K562 (cell line): ENCODE measurements at regions not wholly inside any gene's neighbourhood (a gene's known extent, or its start where the extent isn't known, plus 50 kb on each side); places are given as distances from the start of the nearest gene placed in this dataset.

Experiments used
- ATAC-seq: fragments of 200-7000 bp; cut with Tn5 transposase; 3 replicates; pipeline ENCODE4 v1.9.1; 2020; ENCODE audit warnings: moderate library complexity
- BruUV-seq: library from RNA; stranded (reverse); fragments of 400-500 nt; replicated peaks from 2 replicates; lab custom pipeline; 2021; lab: Mats Ljungman, UMichigan
- CTCF ChIA-PET: fragments of 300-600 bp; formaldehyde crosslinking; extraction: SDS; loops from one replicate; lab custom pipeline; 2021; ENCODE audit warnings: low intra/inter-chr PET ratio; lab: Yijun Ruan, JAX
- POLR2A ChIA-PET: fragments of 300-600, 350-650 bp; sonication (Branson Sonifier 250); formaldehyde crosslinking; extraction: SDS; loops from one replicate; lab custom pipeline; 2021; ENCODE audit warnings: antibody characterized with exemption, inconsistent platforms; lab: Yijun Ruan, JAX
- DNase-seq, 4 experiments: peaks; one replicate each; pipeline versions ENCODE4 v3.0.0 to v3.0.0-alpha.2; 2011 to 2018; ENCODE audit warnings: low spot score in 3 of 4, mixed read lengths in 3 of 4; ENCODE audit errors: extremely low read depth in 1 of 4
- FAIRE-seq: peaks from 2 replicates; lab custom pipeline; 2011; peaks lifted over from hg19 to GRCh38; lab: Jason Lieb, UNC
- H2AFZ ChIP-seq: 2 replicates; pipeline ENCODE4 v1.6.0; 2011; ENCODE audit warnings: low read depth, low read length, control low read depth, inconsistent platforms
- H3K27ac ChIP-seq: fragments of 200-600 bp; 3 replicates; pipeline ENCODE4 v1.8.0; 2011; ENCODE audit warnings: low read depth, mild to moderate bottlenecking, control low read depth, inconsistent platforms, low read length, moderate library complexity, mixed read lengths; ENCODE audit errors: extremely low read depth
- H3K27me3 ChIP-seq, 2 experiments: fragments of 300-600 bp in 1 of 2; 2 replicates in 1 of 2; 3 replicates in 1 of 2; pipeline versions ENCODE4 v1.6.0 to v1.8.0; 2011; ENCODE audit warnings: inconsistent platforms in 2 of 2, low read length in 2 of 2, mild to moderate bottlenecking in 1 of 2, mixed read lengths in 1 of 2, moderate library complexity in 1 of 2; ENCODE audit not compliant: control insufficient read depth in 2 of 2, insufficient read depth in 2 of 2
- H3K36me3 ChIP-seq: fragments of 300-600 bp; 3 replicates; pipeline ENCODE4 v1.8.0; 2011; ENCODE audit warnings: mild to moderate bottlenecking, low read length, inconsistent platforms; ENCODE audit not compliant: control insufficient read depth, insufficient read depth
- H3K4me1 ChIP-seq, 2 experiments: fragments of 200-600 bp in 1 of 2; replicated peaks in 1 of 2; 2 replicates in 1 of 2; 3 replicates in 1 of 2; pipeline versions ENCODE4 v1.5.1 to v1.8.0; 2011; ENCODE audit warnings: inconsistent platforms in 2 of 2, low read length in 2 of 2, mild to moderate bottlenecking in 1 of 2, mixed read lengths in 1 of 2, moderate library complexity in 1 of 2; ENCODE audit not compliant: control insufficient read depth in 2 of 2, insufficient read depth in 2 of 2
- H3K4me2 ChIP-seq: 2 replicates; pipeline ENCODE4 v1.6.1; 2011; ENCODE audit warnings: low read length, control low read depth, inconsistent platforms, mixed read lengths; ENCODE audit not compliant: insufficient read depth
- H3K4me3 ChIP-seq: fragments of 200-600 bp; sonication (generic), shearing (Covaris generic); 2 replicates; pipeline ENCODE4 v1.5.1; 2016; ENCODE audit warnings: control low read depth, inconsistent platforms
- H3K79me2 ChIP-seq: fragments of 200-600 bp; 3 replicates; pipeline ENCODE4 v1.8.0; 2011; ENCODE audit warnings: low read length, inconsistent platforms; ENCODE audit not compliant: control insufficient read depth, insufficient read depth
- H3K9ac ChIP-seq, 2 experiments: 2 replicates each; pipeline versions ENCODE4 v1.6.0 to v1.6.1; 2011; ENCODE audit warnings: low read depth in 2 of 2, low read length in 2 of 2, control low read depth in 1 of 2, inconsistent platforms in 1 of 2, mild to moderate bottlenecking in 1 of 2, mixed read lengths in 1 of 2; ENCODE audit not compliant: insufficient read depth in 1 of 2
- H3K9me1 ChIP-seq: one replicate; pipeline ENCODE4 v1.6.0; 2011; ENCODE audit warnings: inconsistent platforms, mild to moderate bottlenecking, low read length, moderate library complexity; ENCODE audit not compliant: control insufficient read depth, insufficient read depth
- H3K9me3 ChIP-seq: replicated peaks from 2 replicates; pipeline ENCODE4 v1.5.1; 2011; ENCODE audit warnings: low read depth, low read length, inconsistent platforms; ENCODE audit not compliant: control insufficient read depth, insufficient read depth
- H4K20me1 ChIP-seq: replicated peaks from 2 replicates; pipeline ENCODE4 v1.6.1; 2011; ENCODE audit warnings: low read length, inconsistent platforms, mixed read lengths; ENCODE audit not compliant: control insufficient read depth, insufficient read depth
- CHD7 ChIP-seq: fragments of 200-600 bp; sonication (generic); IDR thresholded peaks from one replicate; pipeline ENCODE4 v1.6.1; 2012; ENCODE audit warnings: mild to moderate bottlenecking, low read depth, low read length, inconsistent platforms
- ETV6 ChIP-seq, 3 experiments: fragments of 150-350 bp in 1 of 3; sonication (generic) in 1 of 3; formaldehyde crosslinking in 1 of 3; IDR thresholded peaks; 2 replicates each; pipeline versions ENCODE4 v1.6.1 to v1.8.0; 2014 to 2022; ENCODE audit warnings: borderline replicate concordance in 2 of 3, low read depth in 2 of 3, antibody characterized with exemption in 1 of 3, low read length in 1 of 3, mild to moderate bottlenecking in 1 of 3, missing genetic modification reagents in 1 of 3
- HMG20A ChIP-seq: fragments of 450-650 bp; formaldehyde crosslinking; conservative IDR thresholded peaks from 2 replicates; pipeline ENCODE4 v1.4.0; 2020; ENCODE audit warnings: mild to moderate bottlenecking, mixed read lengths
- THRAP3 ChIP-seq: fragments of 450-650 bp; IDR thresholded peaks from 2 replicates; pipeline ENCODE4 v1.6.1; 2016; ENCODE audit warnings: mild to moderate bottlenecking, inconsistent platforms, borderline replicate concordance
- ZNF324 ChIP-seq: fragments of 250-450 bp; sonication (Bioruptor Pico); IDR thresholded peaks from 2 replicates; pipeline ENCODE4 v1.4.0; 2020; ENCODE audit warnings: mild to moderate bottlenecking
- ZNF507 ChIP-seq: conservative IDR thresholded peaks from 2 replicates; pipeline ENCODE4 v1.6.1; 2017; ENCODE audit warnings: missing genetic modification characterization, missing compliant biosample characterization
- WGBS: fragments of 100-300 bp; shearing (Covaris generic); methylation state at CpG from one replicate; pipeline ENCODE4 v1.1.6; 2016; ENCODE audit warnings: low coverage, mixed read lengths; ENCODE audit not compliant: insufficient coverage; ENCODE audit errors: missing lambda C conversion rate; 5-methylcytosine and 5-hydroxymethylcytosine counted together
- in situ Hi-C: fragments of 300-500 bp; cut with MboI; formaldehyde crosslinking; loops from 4 replicates; pipeline ENCODE4 v1.15.0; 2018; ENCODE audit warnings: inconsistent platforms, mixed read lengths
- intact Hi-C: fragments of 100-400 bp; cut with micrococcal nuclease; formaldehyde crosslinking; loops from 2 replicates; pipeline ENCODE4 v1.14.2; 2022

GRCh38 chr22:47963660-47964059, 1201.2 kb downstream of the TBC1D22A start (continued):
- TF ChIP-seq ETV6 (IDR thresholded peaks at IDR 0.05; ENCODE audit: borderline replicate concordance in 1 of 2, low read depth in 2 of 2, low read length in 1 of 2) (no peak), ETV6 (CRISPR knock-in tag; IDR thresholded peaks at IDR 0.05; ENCODE audit: borderline replicate concordance) (no peak), ZNF324 (CRISPR knock-in tag) (no peak), HMG20A (no peak), THRAP3 (no peak)

- in situ Hi-C loops: no loop called here
- BruUV-seq: no TSS peak
- H3K79me2 ChIP-seq: no peaks in the 10 kb centered on the region
- no peak for TF ChIP-seq CHD7
- peak; percentile 94 for TF ChIP-seq ZNF507
These were observed 1195.2 kb downstream of the TBC1D22A start for GRCh38 chr22:47957649-47958048.

More at GRCh38 chr22:47957649-47958048, 1195.2 kb downstream of the TBC1D22A start:
- H2AFZ ChIP-seq: no peak overlapping the region
- H3K4me1 ChIP-seq: no peaks in the 10 kb centered on the region
- no peak overlapping the region for H3K4me3 ChIP-seq
- 0% methylated on average over 2 of the region's 2 CpGs for whole genome bisulfite sequencing
- ATAC-seq (no peak), FAIRE-seq (no peak), DNase-seq (no peak)
- H3K9ac ChIP-seq: no peak overlapping the region
- H3K4me2 ChIP-seq: no peak overlapping the region
- no peaks in the 10 kb centered on the region for H3K36me3 ChIP-seq
- no peaks in the 10 kb centered on the region for H3K9me1 ChIP-seq
- H3K27ac ChIP-seq: no peak overlapping the region
- ChIA-PET POLR2A (no interaction called here), CTCF (no interaction called here)
- H3K9me3 ChIP-seq: no peaks in the 10 kb centered on the region
- no peaks in the 10 kb centered on the region for H4K20me1 ChIP-seq
- intact Hi-C loops: no loop called here
- no peaks in the 10 kb centered on the region for H3K27me3 ChIP-seq
